ENCODE measurements at regions not wholly inside any gene's neighbourhood (a gene's known extent, or its start where the extent isn't known, plus 50 kb on each side); places are given as distances from the start of the nearest gene placed in this dataset.

GRCh38 chr12:128047266-128048060 lies 219.5 kb upstream of the TMEM132C start:
- DNase-seq (ENCODE audit: low read depth in 1 of 2, low spot score in 1 of 2) = no peak

GRCh38 chr12:128052331-128052730 lies 214.6 kb upstream of the TMEM132C start:
- no peak for DNase-seq (ENCODE audit: low read depth in 1 of 2, low spot score in 1 of 2)

- no peak for DNase-seq (ENCODE audit: low read depth in 1 of 2, low spot score in 1 of 2)
Observed at GRCh38 chr12:128052777-128053176, 214.2 kb upstream of the TMEM132C start.

GRCh38 chr12:128055567-128055966 lies 211.4 kb upstream of the TMEM132C start:
- DNase-seq (ENCODE audit: low read depth in 1 of 2, low spot score in 1 of 2) = no peak

DNA sequence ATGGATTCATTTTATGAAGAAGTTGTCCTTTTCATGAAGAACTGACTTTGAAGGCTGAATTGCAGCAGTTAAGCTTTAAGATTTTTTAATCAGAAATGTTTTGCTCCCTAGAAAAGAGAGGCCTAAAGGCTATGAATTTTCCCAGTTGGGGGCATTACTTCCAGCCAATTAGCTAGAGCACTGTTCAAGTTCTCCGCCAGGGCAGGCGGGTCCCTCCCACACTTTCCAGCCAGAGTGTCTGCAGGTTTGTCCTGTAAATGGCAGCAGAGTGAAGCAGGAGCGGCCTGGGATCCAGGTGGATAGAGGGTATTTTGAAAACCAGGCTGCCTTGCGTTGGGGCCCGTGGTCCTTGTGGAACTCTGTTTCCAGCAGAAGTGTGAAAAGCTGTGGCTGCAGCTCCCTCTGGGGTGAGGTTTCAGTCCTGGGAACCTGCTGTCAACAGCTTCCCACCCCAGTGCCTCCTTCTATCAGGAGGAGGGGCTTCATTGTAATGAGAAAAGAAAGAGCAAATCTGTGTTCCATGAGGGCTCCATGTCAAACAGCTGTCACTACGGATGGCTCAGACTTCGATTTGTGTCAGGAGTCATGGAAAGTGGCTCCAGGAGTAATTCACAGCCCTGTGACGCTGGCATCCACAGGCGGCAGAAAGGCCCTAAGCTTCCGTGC lies 210.7 kb upstream of the TMEM132C start:
- DNase-seq (ENCODE audit: low read depth in 1 of 2, low spot score in 1 of 2) = no peak

GRCh38 chr12:128057586-128057985 lies 209.4 kb upstream of the TMEM132C start:
- no peak for DNase-seq (ENCODE audit: low read depth in 1 of 2, low spot score in 1 of 2)

DNA sequence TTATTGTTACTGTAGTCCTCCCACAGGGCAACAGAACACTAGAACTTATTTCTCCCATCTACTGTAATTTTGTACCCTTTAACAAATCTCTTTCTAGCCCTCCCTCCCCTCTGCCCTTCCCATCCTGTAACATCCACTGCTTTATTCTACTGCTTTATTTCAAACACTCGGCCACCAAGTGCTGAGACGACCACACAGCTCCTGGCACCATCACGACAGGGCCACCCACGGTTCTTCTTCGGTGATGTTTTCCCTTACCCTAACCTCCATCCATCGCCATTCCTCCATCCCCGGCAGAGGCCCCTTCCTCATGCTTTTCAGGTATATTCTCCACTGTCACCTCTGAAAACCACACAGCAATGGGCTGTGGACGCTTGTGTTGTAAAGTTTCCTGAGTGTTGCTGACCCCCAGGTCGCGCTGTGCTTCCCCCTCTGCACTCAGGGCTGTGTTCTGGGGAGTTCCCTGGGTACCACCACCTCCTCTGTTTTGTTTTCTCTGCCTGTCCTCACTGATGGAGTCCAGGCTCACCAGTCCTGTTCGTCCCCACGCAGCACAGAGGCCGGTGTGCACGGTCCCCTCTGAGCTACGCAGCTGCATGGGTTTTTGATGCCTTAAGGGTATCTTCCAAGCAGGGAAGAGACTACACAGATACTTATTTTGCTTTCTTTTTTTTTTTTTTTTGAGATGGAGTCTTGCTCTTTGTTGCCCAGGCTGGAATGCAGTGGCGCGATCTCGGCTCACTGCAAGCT lies 207.2 kb upstream of the TMEM132C start:
- DNase-seq (ENCODE audit: low read depth in 1 of 2, low spot score in 1 of 2) = no peak

DNA sequence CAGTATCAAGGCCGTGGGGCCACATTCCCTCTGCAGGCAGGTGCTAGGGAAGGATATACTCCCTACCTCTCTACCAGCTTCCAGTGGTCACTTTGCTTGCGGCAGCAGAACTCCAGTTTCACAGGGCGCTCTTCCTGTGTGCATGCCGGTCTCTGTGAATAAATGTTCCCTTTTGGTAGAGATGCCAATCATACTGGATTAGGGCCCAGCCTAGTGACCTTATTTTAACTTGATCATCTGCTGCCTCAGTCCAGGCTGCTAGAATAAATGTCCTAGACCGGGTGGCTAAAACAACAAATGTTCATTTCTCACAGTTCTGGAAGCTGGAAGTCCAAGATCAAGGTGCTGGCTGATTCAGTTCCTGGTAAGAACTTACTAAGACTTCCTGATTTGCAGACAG lies 198.8 kb upstream of the TMEM132C start:
- DNase-seq (ENCODE audit: low read depth in 1 of 2, low spot score in 1 of 2) = no peak

GRCh38 chr12:128069359-128069997 lies 197.5 kb upstream of the TMEM132C start:
- no peak for DNase-seq (ENCODE audit: low read depth in 1 of 2, low spot score in 1 of 2)

DNA sequence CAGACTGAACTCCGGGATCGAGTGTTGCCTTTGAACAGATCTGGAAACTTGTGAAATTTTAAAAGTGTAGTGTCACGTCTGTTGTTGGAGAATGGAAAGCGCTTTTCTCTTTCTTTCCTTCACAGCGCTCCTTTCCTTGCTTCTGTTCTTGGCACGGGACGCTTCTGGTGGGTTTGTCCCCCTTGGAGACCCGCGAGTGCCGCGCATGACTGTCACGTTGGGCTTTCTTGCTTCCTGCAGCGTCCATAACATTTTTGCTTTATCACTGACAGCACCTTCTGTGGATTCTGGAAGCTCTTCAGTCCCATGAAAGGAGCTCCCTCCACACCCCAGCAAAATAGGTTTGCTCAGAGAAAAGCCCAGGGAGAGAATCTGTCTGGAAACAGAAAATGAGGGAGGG lies 193.0 kb upstream of the TMEM132C start:
- no peak for DNase-seq (ENCODE audit: low read depth in 1 of 2, low spot score in 1 of 2)

GRCh38 chr12:128075332-128075731 lies 191.6 kb upstream of the TMEM132C start:
- DNase-seq (ENCODE audit: low read depth in 1 of 2, low spot score in 1 of 2) = no peak

DNA sequence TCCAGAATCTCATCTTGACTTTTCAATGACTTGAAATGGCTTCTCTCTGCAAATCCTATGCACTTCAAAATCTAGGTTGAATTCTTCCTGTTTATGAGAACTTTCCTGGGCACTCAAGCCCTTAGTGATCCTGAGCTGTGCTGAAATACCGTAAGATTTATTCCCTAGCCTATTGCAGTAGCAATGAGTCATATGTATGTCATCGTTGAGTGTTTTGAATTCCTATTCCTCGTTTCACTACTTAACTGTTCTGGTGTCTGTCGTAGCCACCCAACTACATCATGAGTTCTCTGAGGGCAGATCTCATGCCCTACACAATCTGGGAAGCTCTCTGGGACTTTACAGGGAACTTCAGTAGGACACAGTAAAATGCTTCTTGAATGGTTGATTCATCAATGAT lies 190.8 kb upstream of the TMEM132C start:
- DNase-seq (ENCODE audit: low read depth in 1 of 2, low spot score in 1 of 2) = no peak

DNA sequence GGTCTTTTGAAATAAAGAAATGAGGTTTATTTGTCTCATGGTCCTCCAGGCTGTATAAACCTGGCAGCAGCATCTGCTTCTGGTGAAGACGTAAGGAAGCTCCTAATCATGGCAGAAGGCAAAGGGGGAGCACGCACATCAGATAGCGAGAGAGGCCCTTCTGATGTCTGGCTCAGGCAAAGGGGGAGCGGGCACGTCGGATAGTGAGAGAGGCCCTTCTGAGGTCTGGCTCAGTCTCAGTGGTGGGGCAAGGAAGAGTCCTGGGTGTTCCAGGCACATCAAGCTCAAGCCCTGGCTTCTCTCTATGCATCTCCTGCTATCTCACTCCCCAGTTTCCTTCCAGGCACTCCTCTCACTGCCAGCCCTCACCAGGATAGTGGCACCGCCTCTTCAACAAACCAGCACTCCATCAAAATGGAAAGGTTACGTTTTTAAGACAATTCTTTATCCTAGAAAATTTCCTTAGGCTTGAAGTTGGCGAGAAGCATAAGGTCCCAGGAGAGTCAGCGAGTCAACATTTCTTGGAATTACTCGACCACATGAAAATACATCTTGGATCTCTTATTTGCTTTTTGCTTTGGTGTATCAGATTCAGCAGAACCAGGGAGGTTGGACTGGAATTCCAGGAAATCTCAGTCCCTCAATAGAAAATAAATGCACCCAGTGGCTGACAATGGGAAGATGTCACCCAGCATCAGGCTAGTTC lies 189.6 kb upstream of the TMEM132C start:
- DNase-seq (ENCODE audit: low read depth in 1 of 2, low spot score in 1 of 2) = no peak

DNA sequence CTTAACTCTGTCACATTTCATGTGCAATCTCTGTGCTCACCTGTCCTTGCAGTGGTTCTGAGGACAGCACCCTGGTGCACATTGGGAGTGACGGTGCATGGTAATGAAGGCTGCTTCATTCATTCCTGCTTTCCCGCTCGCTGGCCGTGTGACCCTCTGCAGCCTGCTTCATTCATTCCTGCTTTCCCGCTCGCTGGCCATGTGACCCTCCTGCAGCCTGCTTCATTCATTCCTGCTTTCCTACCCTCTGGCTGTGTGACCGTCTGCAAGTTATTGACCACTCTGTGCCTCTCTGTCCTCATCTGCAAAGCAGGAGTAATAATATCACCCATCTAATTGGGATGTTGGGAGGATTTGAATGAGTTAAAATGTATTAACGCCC lies 189.1 kb upstream of the TMEM132C start:
- no peak for DNase-seq (ENCODE audit: low read depth in 1 of 2, low spot score in 1 of 2)

- no peak for DNase-seq (ENCODE audit: low read depth in 1 of 2, low spot score in 1 of 2)
Observed at GRCh38 chr12:128078301-128078971, 188.5 kb upstream of the TMEM132C start.

GRCh38 chr12:128079446-128079845 lies 187.5 kb upstream of the TMEM132C start:
- no peak for DNase-seq (ENCODE audit: low read depth in 1 of 2, low spot score in 1 of 2)

DNA sequence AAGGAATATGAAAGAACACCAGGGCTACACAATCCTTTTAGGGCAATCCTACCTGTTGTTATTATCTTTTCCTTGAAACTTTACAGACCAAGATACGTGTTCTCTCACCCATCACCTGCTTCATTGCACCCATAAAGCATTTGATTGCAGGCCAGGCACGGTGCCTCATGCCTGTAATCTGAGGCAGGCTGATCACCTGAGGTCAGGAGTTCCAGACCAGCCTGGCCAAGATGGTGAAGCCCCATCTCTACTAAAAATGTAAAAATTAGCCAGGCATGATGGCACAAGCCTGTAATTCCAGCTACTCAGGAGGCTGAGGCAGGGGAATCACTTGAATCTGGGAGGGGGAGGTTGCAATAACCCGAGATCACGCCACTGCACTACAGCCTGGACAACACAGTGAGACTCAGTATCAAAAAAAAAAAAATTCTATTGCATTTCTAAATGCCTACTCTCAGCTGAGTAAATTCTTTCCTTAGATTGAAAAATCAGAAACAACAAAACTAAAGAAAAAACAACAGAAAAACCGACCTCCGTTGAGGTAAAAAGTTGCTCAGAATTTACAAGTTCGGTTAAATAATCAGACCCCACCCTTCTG lies 183.7 kb upstream of the TMEM132C start:
- no peak for DNase-seq (ENCODE audit: low read depth in 1 of 2, low spot score in 1 of 2)

GRCh38 chr12:128088926-128089325 lies 178.0 kb upstream of the TMEM132C start:
- no peak for DNase-seq (ENCODE audit: low read depth in 1 of 2, low spot score in 1 of 2)

DNA sequence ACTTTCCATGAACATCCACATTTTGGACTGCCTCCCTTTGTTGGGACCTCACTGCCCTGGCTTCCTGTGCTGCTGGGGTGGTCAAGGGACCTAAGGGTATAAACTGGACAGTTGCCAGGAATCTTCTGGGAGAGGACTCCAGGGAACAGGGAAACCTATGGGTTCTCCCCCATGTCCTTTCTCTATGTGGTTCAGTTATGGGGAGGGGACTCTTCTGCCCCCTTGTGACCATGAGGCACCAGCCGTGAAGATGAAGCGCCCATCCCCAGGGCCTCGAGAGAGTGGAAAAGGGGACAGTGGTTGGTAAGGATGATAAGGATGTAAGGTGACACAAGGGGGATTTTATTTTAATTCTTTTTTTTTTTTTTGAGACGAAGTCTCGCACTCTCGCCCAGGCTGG lies 177.0 kb upstream of the TMEM132C start:
- no peak for DNase-seq (ENCODE audit: low read depth in 1 of 2, low spot score in 1 of 2)

- DNase-seq (ENCODE audit: low read depth in 1 of 2, low spot score in 1 of 2) = no peak
Observed at GRCh38 chr12:128091101-128091720, 175.8 kb upstream of the TMEM132C start.
